Fibroblast of lung (primary cell): ENCODE measurements at regions not wholly inside any gene's neighbourhood (a gene's known extent, or its start where the extent isn't known, plus 50 kb on each side); places are given as distances from the start of the nearest gene placed in this dataset.

Experiments used
- DNase-seq, 2 donors: peaks; one replicate each; pipeline versions ENCODE4 v3.0.0 to v3.0.0-alpha.2; 2010; ENCODE audit warnings: low read depth in 2 of 2
- H2AFZ ChIP-seq: 2 replicates; pipeline ENCODE4 v1.5.1; 2012; ENCODE audit warnings: low read length, control low read depth, inconsistent platforms
- H3K27ac ChIP-seq: 2 replicates; pipeline ENCODE4 v1.5.1; 2011; ENCODE audit warnings: low read length, control low read depth; ENCODE audit not compliant: insufficient read depth
- H3K27me3 ChIP-seq: 2 replicates; pipeline ENCODE4 v1.5.1; 2011; ENCODE audit warnings: mild to moderate bottlenecking, low read length; ENCODE audit not compliant: control insufficient read depth, insufficient read depth
- H3K36me3 ChIP-seq: 2 replicates; pipeline ENCODE4 v1.5.1; 2011; ENCODE audit warnings: low read length; ENCODE audit not compliant: control insufficient read depth, insufficient read depth
- H3K4me1 ChIP-seq: 2 replicates; pipeline ENCODE4 v1.5.1; 2011; ENCODE audit warnings: low read length; ENCODE audit not compliant: control insufficient read depth, insufficient read depth; ENCODE audit errors: extremely low read depth
- H3K4me2 ChIP-seq: 2 replicates; pipeline ENCODE4 v1.5.1; 2011; ENCODE audit warnings: low read length, control low read depth; ENCODE audit not compliant: insufficient read depth; ENCODE audit errors: extremely low read depth
- H3K4me3 ChIP-seq, 4 experiments: fragments of 200-600 bp in 1 of 4; sonication (generic) in 1 of 4; replicated peaks in 1 of 4; 2 replicates each; pipeline ENCODE4 v1.5.1; 2011 to 2016; ENCODE audit warnings: low read length in 4 of 4, low read depth in 3 of 4, mild to moderate bottlenecking in 3 of 4, control low read depth in 2 of 4, inconsistent platforms in 1 of 4, mixed read lengths in 1 of 4; ENCODE audit not compliant: insufficient read depth in 1 of 4; ENCODE audit errors: control extremely low read depth in 1 of 4
- H3K79me2 ChIP-seq: 2 replicates; pipeline ENCODE4 v1.5.1; 2012; ENCODE audit warnings: mild to moderate bottlenecking, low read length, inconsistent platforms; ENCODE audit not compliant: control insufficient read depth, insufficient read depth
- H3K9ac ChIP-seq: 2 replicates; pipeline ENCODE4 v1.5.1; 2011; ENCODE audit warnings: mild to moderate bottlenecking, low read length, control low read depth; ENCODE audit not compliant: insufficient read depth
- H3K9me3 ChIP-seq: 2 replicates; pipeline ENCODE4 v1.5.1; 2012; ENCODE audit warnings: low read depth, low read length; ENCODE audit not compliant: control insufficient read depth, insufficient read depth
- H4K20me1 ChIP-seq: 2 replicates; pipeline ENCODE4 v1.5.1; 2011; ENCODE audit warnings: low read length; ENCODE audit not compliant: control insufficient read depth, insufficient read depth; ENCODE audit errors: extremely low read depth
- CTCF ChIP-seq, 2 donors: IDR thresholded peaks in 1 of 2; conservative IDR thresholded peaks in 1 of 2; 1 replicate in 1 of 2; 2 replicates in 1 of 2; pipeline ENCODE4 v1.5.1; 2011 to 2012; ENCODE audit warnings: low read length in 2 of 2, control low read depth in 1 of 2, inconsistent platforms in 1 of 2, low read depth in 1 of 2, mild to moderate bottlenecking in 1 of 2
- EZH2 ChIP-seq: IDR thresholded peaks from 2 replicates; pipeline ENCODE4 v1.5.1; 2012; ENCODE audit warnings: low read length, control low read depth, mild to moderate bottlenecking; ENCODE audit errors: missing control alignments

DNA sequence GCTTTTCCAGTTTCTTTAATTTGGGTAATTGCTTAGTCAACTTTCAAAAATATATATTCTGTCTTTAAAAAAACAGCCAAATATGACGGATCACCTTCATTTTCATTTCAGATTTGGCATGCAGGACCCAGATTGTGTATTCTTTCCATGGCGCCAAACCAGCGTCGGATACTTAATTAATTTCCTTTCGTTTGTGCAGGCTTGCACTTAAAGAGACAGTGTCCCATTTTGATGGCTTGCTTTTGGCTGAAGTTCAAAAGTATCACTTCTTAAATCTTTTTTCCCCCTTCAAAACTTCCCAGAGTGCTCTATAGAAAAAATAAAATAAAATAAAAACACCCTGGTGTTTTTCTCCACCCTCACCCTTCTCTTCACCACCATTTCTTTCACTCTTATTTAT, 394.5 kb upstream of the SOX9 start:
- Histone ChIP-seq H3K9me3 (no peaks in the 10 kb centered on the region), H3K4me2 (peak overlapping the region; percentile 48), H3K36me3 (no peaks in the 10 kb centered on the region), H3K27ac (no peak overlapping the region), H2AFZ (peak overlapping the region; percentile 62), H3K4me3 (peak overlapping the region in 3 of 4 experiments; percentile 21 to 62 (median 38)), H3K9ac (no peak overlapping the region), H3K27me3 (no peaks in the 10 kb centered on the region), H4K20me1 (no peaks in the 10 kb centered on the region), H3K79me2 (no peaks in the 10 kb centered on the region), H3K4me1 (peaks cover 2% of the 10 kb centered on the region)
- peak; percentile 3 to 39 for DNase-seq
- TF ChIP-seq CTCF (conservative IDR thresholded peaks at IDR 0.05 in 1 of 2, IDR thresholded peaks at IDR 0.05 in 1 of 2; ENCODE audit: low read depth in 1 of 2, low read length in 2 of 2) (no peak), EZH2 (no peak)

- no peaks in the 10 kb centered on the region for H3K36me3 ChIP-seq
- no peaks in the 10 kb centered on the region for H3K79me2 ChIP-seq
- DNase-seq = no peak
- no peaks in the 10 kb centered on the region for H4K20me1 ChIP-seq
- H3K4me2 ChIP-seq = no peak overlapping the region
- no peak for TF ChIP-seq EZH2
- TF ChIP-seq CTCF (conservative IDR thresholded peaks at IDR 0.05 in 1 of 2, IDR thresholded peaks at IDR 0.05 in 1 of 2; ENCODE audit: low read depth in 1 of 2, low read length in 2 of 2) = no peak
- peaks cover 2% of the 10 kb centered on the region for H3K4me1 ChIP-seq
- H3K4me3 ChIP-seq = no peak overlapping the region
- H3K27ac ChIP-seq = no peak overlapping the region
- H3K9me3 ChIP-seq = no peaks in the 10 kb centered on the region
- H2AFZ ChIP-seq = no peak overlapping the region
- H3K9ac ChIP-seq = no peak overlapping the region
- H3K27me3 ChIP-seq = no peaks in the 10 kb centered on the region
Observed at GRCh38 chr17:71727292-71727691, 393.5 kb upstream of the SOX9 start.

GRCh38 chr17:71727723-71728122, 393.1 kb upstream of the SOX9 start:
- H2AFZ ChIP-seq = no peak overlapping the region
- DNase-seq = no peak
- no peak overlapping the region for H3K9ac ChIP-seq
- no peaks in the 10 kb centered on the region for H3K27me3 ChIP-seq
- no peaks in the 10 kb centered on the region for H3K79me2 ChIP-seq
- H3K4me1 ChIP-seq = peaks cover 2% of the 10 kb centered on the region
- H3K4me2 ChIP-seq = no peak overlapping the region
- no peaks in the 10 kb centered on the region for H3K9me3 ChIP-seq
- H3K27ac ChIP-seq = no peak overlapping the region
- no peak for TF ChIP-seq CTCF (conservative IDR thresholded peaks at IDR 0.05 in 1 of 2, IDR thresholded peaks at IDR 0.05 in 1 of 2; ENCODE audit: low read depth in 1 of 2, low read length in 2 of 2)
- TF ChIP-seq EZH2 = no peak
- no peaks in the 10 kb centered on the region for H4K20me1 ChIP-seq
- H3K36me3 ChIP-seq = no peaks in the 10 kb centered on the region
- H3K4me3 ChIP-seq = no peak overlapping the region
